GM18505 (cell line): ENCODE measurements at regions not wholly inside any gene's neighbourhood (a gene's known extent, or its start where the extent isn't known, plus 50 kb on each side); places are given as distances from the start of the nearest gene placed in this dataset.

Experiments used
- ATAC-seq: cut with Tn5 transposase; IDR thresholded peaks from one replicate; pipeline ENCODE4 v1.9.1; 2021; ENCODE audit not compliant: unreplicated experiment
- POLR2A ChIP-seq: IDR thresholded peaks from 4 replicates; pipeline ENCODE4 v1.6.1; 2011; ENCODE audit warnings: borderline replicate concordance; ENCODE audit not compliant: insufficient read depth, insufficient read length; ENCODE audit errors: extremely low read depth

- no peak for ATAC-seq
- no peak for TF ChIP-seq POLR2A
Observed at GRCh38 chr6:164439331-164439730, 870.1 kb downstream of the C6orf118 start.

GRCh38 chr6:164436976-164437375, 872.4 kb downstream of the C6orf118 start:
- ATAC-seq = no peak
- no peak for TF ChIP-seq POLR2A

GRCh38 chr6:164427728-164428402, 881.5 kb downstream of the C6orf118 start:
- no peak for TF ChIP-seq POLR2A
- no peak for ATAC-seq

GRCh38 chr6:164424489-164424888, 884.9 kb downstream of the C6orf118 start:
- ATAC-seq = no peak
- TF ChIP-seq POLR2A = no peak

- no peak for TF ChIP-seq POLR2A
- no peak for ATAC-seq
Observed at GRCh38 chr6:164419099-164419498, 890.3 kb downstream of the C6orf118 start.

GRCh38 chr6:164418262-164418588, 891.2 kb downstream of the C6orf118 start:
- no peak for ATAC-seq
- TF ChIP-seq POLR2A = no peak

- no peak for TF ChIP-seq POLR2A
- ATAC-seq = no peak
Observed at GRCh38 chr6:164417537-164418261, 891.7 kb downstream of the C6orf118 start.

GRCh38 chr6:164415832-164416563, 893.4 kb downstream of the C6orf118 start:
- no peak for ATAC-seq
- no peak for TF ChIP-seq POLR2A

GRCh38 chr6:164414695-164415094, 894.7 kb downstream of the C6orf118 start:
- no peak for ATAC-seq
- no peak for TF ChIP-seq POLR2A

GRCh38 chr6:164412566-164412965, 896.8 kb downstream of the C6orf118 start:
- TF ChIP-seq POLR2A = no peak
- no peak for ATAC-seq

- no peak for TF ChIP-seq POLR2A
- no peak for ATAC-seq
Observed at GRCh38 chr6:164410017-164410416, 899.4 kb downstream of the C6orf118 start.

- no peak for TF ChIP-seq POLR2A
- ATAC-seq = no peak
Observed at GRCh38 chr6:164409309-164410009, 899.9 kb downstream of the C6orf118 start.

GRCh38 chr6:164408868-164409267, 900.5 kb downstream of the C6orf118 start:
- no peak for ATAC-seq
- no peak for TF ChIP-seq POLR2A
